GM21526 (cell line): ENCODE measurements at regions not wholly inside any gene's neighbourhood (a gene's known extent, or its start where the extent isn't known, plus 50 kb on each side); places are given as distances from the start of the nearest gene placed in this dataset.

Source experiments
- ATAC-seq: cut with Tn5 transposase; IDR thresholded peaks from one replicate; pipeline ENCODE4 v1.9.1; 2021; ENCODE audit warnings: moderate library complexity; ENCODE audit not compliant: unreplicated experiment, low FRiP score

DNA sequence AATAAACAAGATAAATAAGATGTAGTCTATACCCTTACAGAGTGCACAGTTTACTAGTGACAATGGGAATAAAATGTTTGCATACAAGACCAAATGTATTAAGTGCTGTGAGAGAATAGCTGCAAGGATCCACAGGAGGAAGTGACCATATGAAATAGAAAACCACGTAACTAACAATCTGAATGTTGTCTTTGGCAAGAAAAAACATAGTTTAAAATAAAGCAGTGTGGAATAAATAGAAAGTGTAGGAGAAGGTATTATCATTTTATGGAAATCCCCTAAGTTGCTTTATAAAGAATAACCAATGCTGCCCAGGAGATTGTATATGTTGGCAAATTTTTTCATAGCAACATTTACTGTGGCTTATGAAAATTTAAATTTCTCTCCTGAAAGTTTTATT lies 116.1 kb downstream of the PCDH7 start:
- ATAC-seq: no peak

DNA sequence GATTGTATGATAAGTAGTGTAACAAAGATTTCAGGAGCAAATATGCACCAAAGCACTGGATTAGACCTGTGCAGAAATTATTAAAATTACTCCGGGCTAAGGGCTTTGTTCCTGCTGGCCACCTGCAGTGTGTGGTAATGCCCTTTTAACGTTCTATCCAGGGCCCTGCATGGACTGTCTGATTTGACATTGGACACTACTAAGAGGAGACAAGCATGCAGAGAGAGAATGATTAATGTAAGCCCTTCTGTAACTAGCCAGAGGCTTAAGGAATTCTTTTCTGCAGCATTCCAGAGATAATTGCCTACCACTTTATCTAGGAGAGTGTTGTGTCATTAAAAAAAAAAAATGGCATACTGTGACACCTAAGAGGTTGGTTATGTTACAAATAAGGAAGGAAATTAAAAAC lies 117.0 kb downstream of the PCDH7 start:
- ATAC-seq: no peak

DNA sequence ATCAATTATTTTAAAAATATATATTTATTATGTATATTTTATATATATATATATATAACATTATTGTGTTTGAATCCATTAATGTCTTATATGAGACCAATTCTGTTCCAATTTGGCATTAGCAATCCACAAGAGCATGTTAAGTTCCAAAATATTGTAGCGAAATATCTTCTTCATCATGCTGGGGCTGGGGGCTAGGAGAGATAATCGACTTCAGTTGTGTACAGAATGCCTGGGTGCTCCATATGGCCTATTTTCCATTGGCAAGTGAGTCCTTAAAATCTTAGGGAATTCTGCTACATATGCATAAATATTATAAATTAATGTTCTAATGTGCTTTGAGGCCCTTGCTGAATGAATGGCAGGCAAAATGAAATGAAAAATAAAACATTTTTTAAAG lies 117.7 kb downstream of the PCDH7 start:
- no peak for ATAC-seq

DNA sequence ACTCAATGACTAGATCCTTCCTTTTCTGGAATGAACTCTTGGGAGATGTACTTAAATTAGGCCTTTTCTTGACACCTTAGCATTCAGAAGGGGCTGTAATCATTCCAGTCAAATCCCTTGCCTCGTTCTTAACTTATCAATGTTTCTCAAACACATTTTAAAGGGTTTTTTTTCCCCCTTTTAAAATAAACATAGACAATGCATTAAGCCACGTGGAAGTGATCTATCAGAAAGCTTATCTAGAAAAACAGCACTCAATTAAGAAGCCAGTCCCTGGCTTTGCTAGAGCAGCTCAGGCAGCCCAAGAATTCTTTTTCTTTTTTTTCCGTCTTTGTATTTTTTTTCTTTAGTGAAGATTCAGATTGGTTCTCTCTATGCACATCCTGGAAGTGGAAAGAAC lies 118.2 kb downstream of the PCDH7 start:
- no peak for ATAC-seq

DNA sequence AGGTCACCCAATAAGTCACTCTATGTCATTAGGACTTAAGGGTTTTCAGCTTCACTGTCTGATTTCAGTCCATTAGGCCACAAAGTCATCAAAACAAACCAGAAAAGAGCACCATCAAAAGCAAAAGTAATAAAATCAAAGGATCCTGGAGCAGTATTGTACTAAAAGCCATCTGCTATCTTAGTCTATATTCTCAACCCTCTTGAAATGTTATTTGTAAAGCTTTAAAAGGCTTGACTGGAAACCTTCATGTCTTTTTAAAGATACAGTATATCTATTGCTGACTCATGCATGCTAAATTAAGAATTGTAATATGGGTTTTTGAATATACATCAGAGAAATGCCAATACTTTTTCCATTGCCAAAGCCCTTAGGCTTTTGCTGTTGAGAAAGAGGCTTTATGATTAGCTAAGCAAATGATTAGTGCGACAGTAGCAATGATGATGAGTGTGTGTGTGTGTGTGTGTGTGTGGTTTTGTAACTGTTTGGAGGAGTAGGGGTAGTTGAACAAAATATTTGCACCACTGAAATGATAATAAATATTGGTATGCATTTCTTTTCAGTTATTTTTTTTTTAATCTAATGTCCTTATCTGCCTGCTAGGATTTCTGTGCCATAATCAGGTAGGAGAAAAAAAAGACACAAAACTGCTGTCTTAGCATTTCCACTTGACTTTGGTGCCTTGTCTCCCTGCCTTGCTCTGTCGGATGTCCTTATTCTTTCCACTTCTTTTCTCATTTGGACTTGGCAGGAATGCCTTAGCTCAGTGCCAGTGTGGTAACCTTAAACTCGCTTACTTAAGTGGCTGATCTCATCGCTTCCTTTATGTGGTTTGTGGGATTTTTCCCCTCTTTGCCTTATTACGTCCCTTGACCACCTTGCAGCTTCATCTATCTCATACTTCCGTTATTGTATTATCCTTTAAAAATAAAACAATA lies 119.7 kb downstream of the PCDH7 start:
- no peak for ATAC-seq

DNA sequence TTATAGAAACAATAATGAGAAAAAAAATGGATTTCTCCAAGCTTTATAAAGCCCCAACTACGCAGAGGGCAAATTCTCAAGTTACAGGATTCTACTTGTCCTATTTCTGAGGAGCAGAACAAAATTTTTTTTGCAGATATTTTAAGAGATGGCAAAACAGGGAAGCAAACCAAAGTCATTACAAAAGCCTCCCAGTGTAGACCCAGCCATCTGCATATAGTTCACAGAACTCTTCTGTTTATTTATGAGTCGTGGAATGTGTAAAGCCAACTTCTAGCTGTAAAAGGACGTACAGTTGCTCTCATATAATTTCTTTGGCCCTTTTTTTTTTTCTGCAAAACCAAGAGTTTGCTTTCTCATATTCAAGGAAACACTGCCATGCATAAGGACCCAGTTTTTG lies 120.4 kb downstream of the PCDH7 start:
- ATAC-seq: no peak

DNA sequence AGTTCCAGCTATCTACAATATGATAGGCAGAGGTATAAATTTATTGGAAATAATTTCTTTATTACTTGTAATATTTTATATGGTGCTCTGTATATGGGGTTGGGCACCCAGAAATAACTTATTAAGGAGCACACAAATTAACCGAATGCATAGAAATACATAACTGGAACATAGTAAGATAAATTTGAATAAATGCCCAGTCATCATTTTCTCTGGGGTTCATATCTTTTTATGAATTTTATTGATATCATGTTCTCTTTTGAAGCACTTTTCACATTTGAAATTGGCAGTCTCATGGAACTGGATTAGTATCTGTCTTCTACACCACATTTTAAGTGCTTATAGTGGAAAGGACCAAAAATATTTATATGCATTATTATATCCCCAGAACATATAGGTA lies 122.0 kb downstream of the PCDH7 start:
- no peak for ATAC-seq

DNA sequence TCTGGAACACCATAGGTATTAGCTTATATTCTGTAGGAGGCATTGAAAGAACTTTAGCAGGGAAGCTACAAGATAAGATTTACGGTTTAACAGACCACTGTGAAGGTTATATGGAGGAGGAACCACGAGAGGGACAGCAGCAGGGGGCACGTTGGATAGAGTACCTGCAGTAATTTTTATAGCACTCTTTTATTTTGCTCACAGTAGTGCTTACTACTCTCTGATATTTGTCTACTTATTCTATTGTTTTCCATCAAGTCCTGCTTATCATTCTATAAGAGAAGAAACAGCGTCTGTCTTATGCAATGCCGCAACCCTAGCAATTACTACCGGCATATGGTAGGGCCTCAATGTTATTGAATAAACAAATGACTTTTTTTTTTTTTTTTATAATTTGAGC lies 122.5 kb downstream of the PCDH7 start:
- ATAC-seq: no peak

DNA sequence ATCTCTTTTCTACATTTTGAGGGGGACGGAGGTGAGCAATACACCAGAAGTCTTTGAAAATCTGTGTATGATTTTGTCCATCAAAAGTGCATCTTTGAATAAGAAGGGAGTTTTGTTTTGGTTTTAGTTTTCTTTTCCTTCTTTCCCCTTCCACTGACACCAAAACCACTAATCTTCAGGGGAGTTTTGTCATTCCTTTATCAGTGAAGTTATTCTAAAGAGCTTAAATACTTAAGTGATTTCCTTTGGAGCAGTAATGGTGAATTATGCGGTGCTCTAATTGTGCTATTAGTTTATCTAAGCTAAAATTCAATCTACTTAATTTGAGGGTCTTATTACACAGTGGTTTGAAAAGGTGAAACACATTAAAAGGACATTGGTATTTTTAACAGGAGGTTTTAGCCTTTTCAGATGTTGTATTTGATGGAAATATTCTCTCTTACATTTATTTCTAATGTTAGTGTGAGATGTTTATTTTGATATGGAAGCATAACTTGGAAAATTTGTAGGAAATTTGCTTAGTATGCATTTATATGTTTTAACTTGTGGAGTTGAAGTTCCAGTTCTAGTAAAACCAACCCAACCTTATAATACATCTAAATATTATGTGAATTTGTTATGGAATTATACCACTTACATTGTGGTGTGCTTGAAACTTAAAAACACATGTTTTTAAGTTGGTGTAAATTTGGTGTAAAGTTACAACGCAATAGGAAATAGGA lies 124.9 kb downstream of the PCDH7 start:
- no peak for ATAC-seq

DNA sequence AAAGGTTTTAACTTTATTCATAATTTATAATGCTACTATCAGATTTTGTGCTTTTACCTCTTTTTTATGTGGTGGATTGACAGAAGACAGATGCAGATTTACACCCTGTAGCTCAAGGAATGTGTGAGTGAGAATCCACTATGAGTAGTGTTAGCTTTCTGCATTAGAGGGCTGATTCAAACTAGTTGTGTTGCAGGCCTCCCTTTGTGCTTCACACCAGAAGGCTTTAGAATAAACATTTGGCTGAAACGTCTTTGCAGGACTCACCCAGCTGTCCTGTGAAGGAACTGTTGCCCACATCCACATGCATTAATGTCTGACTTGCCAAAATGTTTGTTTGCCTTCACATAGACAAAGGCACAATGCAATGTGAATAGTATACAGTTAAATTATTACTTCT lies 127.0 kb downstream of the PCDH7 start:
- no peak for ATAC-seq

DNA sequence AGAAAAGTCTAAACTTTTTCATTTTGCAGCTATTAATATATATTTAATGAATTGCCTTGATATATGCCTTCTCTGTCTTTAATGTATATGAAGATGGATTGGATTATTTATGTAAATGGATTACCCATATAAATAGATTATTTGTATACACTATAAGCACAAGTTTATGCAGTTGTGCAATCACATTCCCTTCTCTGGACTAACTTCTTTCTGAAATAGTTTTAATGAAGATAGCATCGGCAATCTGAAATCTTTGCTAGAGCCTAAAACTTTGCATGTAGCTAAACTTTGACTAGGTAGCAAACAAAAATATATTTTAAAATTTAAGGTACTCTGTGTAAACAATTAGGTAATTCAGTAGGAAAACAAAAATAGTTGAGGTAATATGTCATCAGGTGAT lies 127.8 kb downstream of the PCDH7 start:
- no peak for ATAC-seq

DNA sequence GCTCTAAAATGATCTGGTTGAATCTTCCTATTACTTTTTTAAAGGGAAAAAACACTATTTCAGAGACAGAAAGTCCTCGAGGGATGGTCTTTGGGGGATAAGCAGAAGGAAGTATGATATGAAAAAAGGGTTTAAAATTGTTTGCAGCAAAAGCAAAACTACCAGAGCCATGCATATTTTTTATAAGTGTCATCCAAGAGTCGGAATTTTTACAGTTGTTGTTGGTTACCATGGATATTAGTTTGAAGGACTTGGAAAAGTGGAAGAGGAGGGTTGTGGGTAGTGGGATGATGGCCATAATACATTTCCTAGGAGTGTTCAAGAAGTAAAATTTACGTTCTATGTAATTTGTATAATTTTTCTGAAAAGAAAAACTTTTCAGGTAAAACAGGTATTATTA lies 134.4 kb downstream of the PCDH7 start:
- ATAC-seq: no peak

DNA sequence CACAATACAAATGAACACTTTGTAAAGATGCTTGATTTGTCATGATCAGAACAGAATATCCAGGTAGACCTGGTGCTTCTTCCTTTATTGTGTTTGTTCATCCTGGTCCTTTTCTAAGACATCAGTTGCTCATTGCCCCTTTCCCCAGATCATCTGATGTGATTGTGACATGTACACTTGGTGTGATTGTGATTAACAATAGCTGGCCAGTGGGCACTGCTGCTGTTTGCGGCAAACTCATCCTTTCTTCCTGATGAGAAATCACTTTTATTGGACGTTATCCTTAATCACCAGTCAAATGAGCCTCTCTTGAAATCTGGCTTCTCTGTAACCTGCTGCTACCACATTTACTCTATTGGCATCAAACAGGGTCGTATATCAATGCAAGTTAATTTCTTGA lies 135.1 kb downstream of the PCDH7 start:
- no peak for ATAC-seq

DNA sequence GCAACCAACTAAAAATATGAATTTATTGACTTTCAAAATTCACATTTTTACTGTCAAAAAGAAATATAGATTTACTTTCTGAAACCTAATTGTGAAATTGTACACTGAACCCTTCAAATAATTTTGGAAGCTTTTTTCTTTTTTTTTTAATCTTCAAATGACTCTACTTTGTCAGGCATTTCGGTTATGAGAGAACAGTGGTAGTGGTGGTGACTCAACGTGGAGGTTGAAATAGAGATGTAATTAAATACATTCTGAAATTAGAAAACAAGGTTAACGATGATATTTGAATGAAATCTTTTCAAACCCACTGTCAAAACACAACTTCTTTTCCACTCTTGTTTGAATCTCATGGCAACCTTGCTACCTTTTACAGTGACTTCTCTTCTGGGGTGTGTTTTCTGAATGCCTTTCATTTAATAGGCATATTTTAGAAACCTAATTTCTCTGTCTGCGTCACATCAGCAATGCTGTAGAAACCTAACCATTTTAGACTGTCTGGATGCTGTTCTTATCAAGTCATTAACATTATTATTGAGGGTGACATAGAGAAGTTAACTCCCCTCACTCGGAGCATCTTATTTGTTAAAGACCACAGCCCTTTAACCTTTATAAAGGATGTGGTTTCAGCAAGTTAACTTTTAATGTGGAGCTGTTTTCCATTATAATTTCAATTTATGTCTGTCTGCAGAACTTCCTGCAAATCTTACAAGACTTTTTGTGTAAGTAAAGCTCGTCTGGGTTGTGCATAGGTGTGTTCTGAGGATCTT lies 136.8 kb downstream of the PCDH7 start:
- no peak for ATAC-seq

DNA sequence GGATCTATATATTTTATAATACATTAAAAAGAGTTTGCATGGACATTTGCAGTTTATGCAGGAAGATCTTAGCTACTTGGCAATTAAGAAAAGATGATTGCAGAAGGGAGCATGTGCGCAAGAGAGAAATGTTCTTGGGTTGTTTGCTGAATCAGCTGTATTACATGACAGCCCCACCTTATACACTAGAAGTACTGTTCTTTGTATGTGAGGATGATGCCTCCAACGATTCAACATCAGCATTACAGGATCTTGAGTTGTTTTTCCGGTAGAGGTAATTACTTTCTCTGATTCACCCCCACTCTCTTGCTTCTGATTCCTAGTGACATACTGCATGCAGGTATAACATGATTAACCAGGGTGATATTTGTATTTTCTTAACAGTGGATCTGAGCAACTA lies 140.8 kb downstream of the PCDH7 start:
- no peak for ATAC-seq

DNA sequence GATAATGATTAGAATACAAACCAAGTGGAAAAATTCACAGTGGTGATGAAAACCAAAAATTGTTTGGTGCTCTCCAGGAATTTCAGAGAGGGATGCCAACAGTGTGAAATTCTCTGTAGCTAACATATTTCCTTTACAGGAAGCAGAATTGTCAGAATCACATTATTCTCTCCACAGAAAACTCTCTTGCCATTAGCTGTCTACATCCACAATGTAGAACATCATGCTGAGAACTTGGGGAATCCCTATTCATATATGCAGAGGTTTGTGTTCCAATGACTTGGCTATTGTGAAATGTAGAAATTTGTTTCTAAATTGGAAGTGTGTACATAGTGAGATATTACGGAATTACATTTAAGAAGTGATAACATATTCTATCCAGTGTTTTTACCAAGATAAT lies 142.0 kb downstream of the PCDH7 start:
- ATAC-seq: no peak

DNA sequence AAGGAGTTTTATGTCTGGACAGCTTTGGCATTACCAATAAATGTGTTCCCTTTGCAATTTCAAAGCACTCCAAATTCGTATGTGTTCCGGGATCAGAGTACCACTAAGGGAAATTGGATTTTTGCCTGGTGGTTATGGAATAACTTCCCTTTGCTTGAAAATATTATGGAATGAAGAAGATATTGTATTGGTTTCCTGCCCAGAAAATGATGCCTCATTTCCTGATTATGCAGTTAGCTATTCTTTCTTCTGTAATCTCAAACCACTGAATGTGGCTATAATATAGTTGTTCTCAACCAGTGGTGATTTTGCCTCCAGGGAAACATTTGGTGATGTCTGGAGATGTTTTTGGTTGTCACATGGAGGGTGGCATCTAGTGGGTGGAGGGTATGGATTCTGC lies 142.9 kb downstream of the PCDH7 start:
- no peak for ATAC-seq

DNA sequence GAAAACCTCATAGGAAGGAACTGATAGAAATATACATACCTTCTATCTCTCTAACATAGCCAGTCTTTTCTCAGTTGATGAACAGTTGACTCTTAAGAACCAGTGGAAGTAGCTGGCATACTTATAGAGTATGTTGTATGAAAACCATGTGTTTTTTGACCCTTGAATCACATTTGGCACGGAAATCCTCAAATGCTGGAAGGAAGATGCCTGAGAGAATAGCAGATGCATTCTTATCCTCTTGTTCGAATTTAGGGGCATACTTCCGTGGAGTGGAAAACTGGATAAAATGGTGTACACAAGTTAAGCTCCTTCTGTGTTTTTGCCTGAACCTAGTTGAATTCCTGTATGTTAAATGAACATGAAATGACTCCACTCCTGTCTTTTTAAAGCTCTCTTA lies 145.5 kb downstream of the PCDH7 start:
- no peak for ATAC-seq

DNA sequence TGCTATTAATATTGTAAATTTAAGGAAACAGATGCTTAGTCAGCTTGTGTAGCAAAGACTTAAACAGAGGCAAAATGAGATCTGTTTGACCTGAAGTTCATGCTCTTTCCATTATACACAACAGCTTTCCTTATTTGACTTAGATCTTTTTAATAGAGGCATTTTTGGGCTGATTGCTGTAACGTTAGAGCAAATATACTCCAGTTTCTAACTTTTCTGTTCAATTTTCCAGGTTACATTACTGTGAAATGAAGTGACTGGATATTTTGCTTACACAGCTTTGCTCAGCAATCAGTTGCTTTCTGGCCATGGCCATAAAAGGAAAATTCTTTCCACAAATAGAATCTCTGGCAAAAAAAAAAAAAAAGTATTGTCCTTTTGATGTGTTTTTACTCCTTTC lies 146.2 kb downstream of the PCDH7 start:
- ATAC-seq: no peak

DNA sequence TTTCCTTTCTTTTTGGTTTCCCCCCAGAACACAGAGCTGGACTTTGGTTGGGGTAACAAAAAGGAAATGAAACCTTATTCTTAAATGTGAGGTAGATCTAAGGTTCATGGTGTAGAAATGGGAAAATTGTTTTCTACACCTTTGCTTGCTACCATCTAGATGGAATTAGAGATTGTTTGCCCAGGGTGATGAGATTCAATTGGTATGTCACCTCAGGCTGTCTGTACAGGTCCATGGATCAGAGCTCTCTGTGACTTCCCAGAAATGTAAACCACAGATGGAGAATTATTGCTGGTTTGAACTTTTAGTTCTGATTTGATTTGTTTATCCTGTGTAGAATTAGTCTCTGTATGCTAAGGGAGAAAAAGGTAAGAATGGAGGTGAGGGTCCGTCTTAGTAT lies 146.7 kb downstream of the PCDH7 start:
- no peak for ATAC-seq

DNA sequence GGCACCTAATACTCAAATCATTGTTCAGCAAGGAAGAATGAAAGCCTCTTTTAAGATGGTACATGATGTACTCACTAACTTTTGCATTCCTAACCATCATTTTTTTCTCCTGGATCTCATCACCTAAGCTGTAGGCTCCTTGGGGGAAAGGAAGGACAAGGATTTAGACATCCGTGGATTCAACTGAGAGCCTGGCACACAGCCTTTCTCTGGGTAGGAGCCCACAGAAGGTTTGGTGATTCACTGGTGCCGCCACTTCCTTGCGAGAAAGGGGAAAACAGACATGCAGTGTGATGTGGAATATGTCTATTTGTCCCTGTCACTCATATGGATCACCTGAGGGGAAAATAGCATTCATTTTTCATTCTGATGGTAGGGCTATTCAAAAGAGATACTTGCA lies 147.3 kb downstream of the PCDH7 start:
- no peak for ATAC-seq
